Glutamatergic neuron (in vitro differentiated cells): ENCODE measurements at regions not wholly inside any gene's neighbourhood (a gene's known extent, or its start where the extent isn't known, plus 50 kb on each side); places are given as distances from the start of the nearest gene placed in this dataset.

ENCODE experiments used
- DNase-seq: peaks from one replicate; pipeline ENCODE4 v3.0.0; 2022
- H3K27ac Mint-ChIP-seq: one replicate; pipeline ENCODE4 v1.8.0; 2020; ENCODE audit warnings: mild to moderate bottlenecking, mixed read lengths, inconsistent platforms; ENCODE audit not compliant: unreplicated experiment
- H3K27me3 Mint-ChIP-seq: one replicate; pipeline ENCODE4 v1.8.0; 2020; ENCODE audit warnings: mild to moderate bottlenecking, moderate library complexity, mixed read lengths, inconsistent platforms; ENCODE audit not compliant: unreplicated experiment
- H3K36me3 Mint-ChIP-seq: one replicate; pipeline ENCODE4 v1.8.0; 2020; ENCODE audit warnings: mild to moderate bottlenecking, mixed read lengths, inconsistent platforms; ENCODE audit not compliant: unreplicated experiment
- H3K4me1 Mint-ChIP-seq: one replicate; pipeline ENCODE4 v1.8.0; 2020; ENCODE audit warnings: mild to moderate bottlenecking, low read depth, mixed read lengths, inconsistent platforms; ENCODE audit not compliant: unreplicated experiment
- H3K4me3 Mint-ChIP-seq: one replicate; pipeline ENCODE4 v1.8.0; 2020; ENCODE audit warnings: mild to moderate bottlenecking, mixed read lengths, inconsistent platforms; ENCODE audit not compliant: unreplicated experiment
- H3K9me3 Mint-ChIP-seq: one replicate; pipeline ENCODE4 v1.8.0; 2020; ENCODE audit warnings: mild to moderate bottlenecking, moderate library complexity, mixed read lengths, inconsistent platforms; ENCODE audit not compliant: unreplicated experiment
- CTCF ChIP-seq: fragments of 200-600 bp; sonication (generic); IDR thresholded peaks from one replicate; pipeline ENCODE4 v1.5.0; 2021; ENCODE audit not compliant: partially characterized antibody, unreplicated experiment

DNA sequence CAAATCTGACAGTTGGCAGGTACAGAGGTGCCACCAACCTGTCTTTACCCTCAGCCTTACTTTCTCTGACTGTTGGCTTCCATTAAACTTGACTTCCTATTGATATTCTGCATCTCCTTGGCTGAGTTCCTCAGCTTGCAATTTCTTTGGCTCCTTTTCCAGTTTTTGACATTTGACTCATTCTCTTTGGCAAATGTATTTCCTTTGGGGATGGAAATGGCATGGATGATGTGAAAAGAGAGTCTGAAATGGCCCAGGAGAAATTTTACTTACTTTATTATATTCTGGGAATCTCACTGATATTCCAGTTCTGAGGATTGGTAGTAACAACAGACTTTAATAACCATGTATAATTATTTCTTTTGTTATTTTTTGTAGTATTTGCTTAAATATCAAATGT, 255.2 kb downstream of the CD109 start:
- Mint-ChIP-seq H3K4me3 (no peak overlapping the region), H3K27ac (no peak overlapping the region), H3K36me3 (peaks cover 4% of the 10 kb centered on the region), H3K9me3 (peaks cover 5% of the 10 kb centered on the region), H3K27me3 (no peaks in the 10 kb centered on the region), H3K4me1 (no peaks in the 10 kb centered on the region)
- DNase-seq, result no peak
- TF ChIP-seq CTCF, result no peak

GRCh38 chr6:73943930-73944652, 248.1 kb downstream of the CD109 start:
- no peak for DNase-seq
- Mint-ChIP-seq H3K36me3 (peaks cover 4% of the 10 kb centered on the region), H3K27ac (no peak overlapping the region), H3K9me3 (peaks cover 5% of the 10 kb centered on the region), H3K27me3 (no peaks in the 10 kb centered on the region), H3K4me3 (no peak overlapping the region), H3K4me1 (no peaks in the 10 kb centered on the region)
- no peak for TF ChIP-seq CTCF

DNA sequence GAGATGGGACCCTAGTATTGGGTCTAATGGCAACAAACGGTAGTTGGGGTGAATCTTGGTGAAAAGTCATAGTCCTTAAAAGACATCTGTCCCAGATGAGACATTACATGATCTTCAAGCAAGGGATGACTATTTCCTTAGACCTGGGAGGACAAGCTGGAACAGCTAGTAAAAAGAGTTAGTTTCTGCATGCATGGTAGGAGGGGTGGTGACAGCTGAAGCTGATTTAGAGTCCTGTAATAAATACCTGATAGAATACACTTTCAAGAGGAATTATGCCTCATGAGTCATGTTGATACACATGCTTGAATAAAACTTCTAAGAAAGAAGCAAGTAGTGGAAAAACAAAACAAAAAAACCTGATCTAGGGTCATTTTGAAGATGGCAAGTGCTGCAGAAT, 247.4 kb downstream of the CD109 start:
- Mint-ChIP-seq H3K4me1 (no peaks in the 10 kb centered on the region), H3K27me3 (no peaks in the 10 kb centered on the region), H3K36me3 (peaks cover 4% of the 10 kb centered on the region), H3K9me3 (peaks cover 3% of the 10 kb centered on the region), H3K27ac (no peak overlapping the region), H3K4me3 (no peak overlapping the region)
- TF ChIP-seq CTCF, result no peak
- DNase-seq, result no peak

- TF ChIP-seq CTCF, result no peak
- DNase-seq, result no peak
- Mint-ChIP-seq H3K9me3 (peaks cover 1% of the 10 kb centered on the region), H3K27ac (no peak overlapping the region), H3K36me3 (peaks cover 2% of the 10 kb centered on the region), H3K4me1 (no peaks in the 10 kb centered on the region), H3K4me3 (no peak overlapping the region), H3K27me3 (no peaks in the 10 kb centered on the region)
Measured at GRCh38 chr6:73942592-73943186, 246.7 kb downstream of the CD109 start.

- H3K27me3 Mint-ChIP-seq, result no peaks in the 10 kb centered on the region
- H3K36me3 Mint-ChIP-seq, result no peaks in the 10 kb centered on the region
- DNase-seq, result no peak
- no peak overlapping the region for H3K27ac Mint-ChIP-seq
- no peaks in the 10 kb centered on the region for H3K9me3 Mint-ChIP-seq
- TF ChIP-seq CTCF, result no peak
- H3K4me3 Mint-ChIP-seq, result no peak overlapping the region
- H3K4me1 Mint-ChIP-seq, result no peaks in the 10 kb centered on the region
Measured at GRCh38 chr6:73941892-73942291, 245.9 kb downstream of the CD109 start.
